HG03175 (cell line): ENCODE measurements at regions not wholly inside any gene's neighbourhood (a gene's known extent, or its start where the extent isn't known, plus 50 kb on each side); places are given as distances from the start of the nearest gene placed in this dataset.
"Not testable (repeated sequence)": the region's sequence is repeated elsewhere in the genome, so short reads cannot be mapped to it uniquely, and the experiment has no call there.

Experiments
- ATAC-seq: cut with Tn5 transposase; IDR thresholded peaks from one replicate; pipeline ENCODE4 v1.9.1; 2021; ENCODE audit warnings: mild to moderate bottlenecking, moderate library complexity; ENCODE audit not compliant: unreplicated experiment

GRCh38 chr2:83339942-83340341, 1119.1 kb downstream of the SUCLG1 start:
- ATAC-seq: not testable (repeated sequence)

- ATAC-seq: no peak
Observed at GRCh38 chr2:83331810-83332209, 1127.3 kb downstream of the SUCLG1 start.

- ATAC-seq: no peak
Observed at GRCh38 chr2:83323038-83323437, 1136.0 kb downstream of the SUCLG1 start.

GRCh38 chr2:83320053-83320452, 1139.0 kb downstream of the SUCLG1 start:
- no peak for ATAC-seq

GRCh38 chr2:83305758-83306378, 1153.2 kb downstream of the SUCLG1 start:
- ATAC-seq: no peak

GRCh38 chr2:83291083-83291482, 1168.0 kb downstream of the SUCLG1 start:
- no peak for ATAC-seq

- no peak for ATAC-seq
Observed at GRCh38 chr2:83282841-83283240, 1176.2 kb downstream of the SUCLG1 start.

- ATAC-seq: no peak
Observed at GRCh38 chr2:83282043-83282795, 1176.9 kb downstream of the SUCLG1 start.

- no peak for ATAC-seq
Observed at GRCh38 chr2:83280391-83280790, 1178.7 kb downstream of the SUCLG1 start.

GRCh38 chr2:83273322-83273721, 1185.8 kb downstream of the SUCLG1 start:
- no peak for ATAC-seq

GRCh38 chr2:83261591-83262136, 1197.4 kb downstream of the SUCLG1 start:
- ATAC-seq: no peak

GRCh38 chr2:83253848-83254247, 1205.2 kb downstream of the SUCLG1 start:
- ATAC-seq: no peak

- no peak for ATAC-seq
Observed at GRCh38 chr2:83251321-83251872, 1207.7 kb downstream of the SUCLG1 start.

GRCh38 chr2:83245806-83246537, 1213.1 kb downstream of the SUCLG1 start:
- ATAC-seq: not testable (repeated sequence)

- ATAC-seq: no peak
Observed at GRCh38 chr2:83240611-83241010, 1218.5 kb downstream of the SUCLG1 start.

- ATAC-seq: no peak
Observed at GRCh38 chr2:83238111-83238510, 1221.0 kb downstream of the SUCLG1 start.

GRCh38 chr2:83234246-83234645, 1224.8 kb downstream of the SUCLG1 start:
- ATAC-seq: no peak

- ATAC-seq: no peak
Observed at GRCh38 chr2:83233781-83234180, 1225.3 kb downstream of the SUCLG1 start.

- ATAC-seq: no peak
Observed at GRCh38 chr2:83233326-83233725, 1225.8 kb downstream of the SUCLG1 start.

- no peak for ATAC-seq
Observed at GRCh38 chr2:83229443-83229842, 1229.6 kb downstream of the SUCLG1 start.

- no peak for ATAC-seq
Observed at GRCh38 chr2:83224591-83225200, 1234.4 kb downstream of the SUCLG1 start.
